Bronchial epithelial cell (primary cell): ENCODE measurements at regions not wholly inside any gene's neighbourhood (a gene's known extent, or its start where the extent isn't known, plus 50 kb on each side); places are given as distances from the start of the nearest gene placed in this dataset.

Source experiments
- DNase-seq: peaks from one replicate; pipeline ENCODE4 v3.0.0-alpha.2; 2010; ENCODE audit warnings: low read depth
- FAIRE-seq: peaks from 2 replicates; lab custom pipeline; 2011; peaks lifted over from hg19 to GRCh38; lab: Jason Lieb, UNC
- H3K27me3 ChIP-seq: 2 replicates; pipeline ENCODE4 v1.5.1; 2011; ENCODE audit warnings: low read length; ENCODE audit not compliant: control insufficient read depth, insufficient read depth
- H3K36me3 ChIP-seq: 2 replicates; pipeline ENCODE4 v1.5.1; 2011; ENCODE audit warnings: low read length; ENCODE audit not compliant: control insufficient read depth, insufficient read depth
- H3K4me3 ChIP-seq: 2 replicates; pipeline ENCODE4 v1.5.1; 2011; ENCODE audit warnings: mild to moderate bottlenecking, low read depth, low read length, control low read depth
- CTCF ChIP-seq: IDR thresholded peaks from 2 replicates; pipeline ENCODE4 v1.5.1; 2011; ENCODE audit warnings: mild to moderate bottlenecking, moderate library complexity, low read length, control low read depth, inconsistent platforms; ENCODE audit not compliant: insufficient read depth, severe bottlenecking

- H3K36me3 ChIP-seq, result no peaks in the 10 kb centered on the region
- TF ChIP-seq CTCF, result no peak
- FAIRE-seq (no peak), DNase-seq (no peak)
- H3K27me3 ChIP-seq, result peaks cover 2% of the 10 kb centered on the region
- H3K4me3 ChIP-seq, result no peak overlapping the region
These were observed 306.0 kb downstream of the BCL11B start for GRCh38 chr14:98966016-98966415.

GRCh38 chr14:98966475-98967162 is 305.4 kb downstream of the BCL11B start:
- Histone ChIP-seq H3K36me3 (no peaks in the 10 kb centered on the region), H3K4me3 (no peak overlapping the region), H3K27me3 (peaks cover 2% of the 10 kb centered on the region)
- FAIRE-seq (no peak), DNase-seq (no peak)
- TF ChIP-seq CTCF, result no peak

- Histone ChIP-seq H3K4me3 (no peak overlapping the region), H3K36me3 (no peaks in the 10 kb centered on the region), H3K27me3 (no peaks in the 10 kb centered on the region)
- TF ChIP-seq CTCF, result no peak
- DNase-seq (no peak), FAIRE-seq (no peak)
These were observed 297.9 kb downstream of the BCL11B start for GRCh38 chr14:98974113-98974512.

- Histone ChIP-seq H3K36me3 (no peaks in the 10 kb centered on the region), H3K4me3 (no peak overlapping the region), H3K27me3 (no peaks in the 10 kb centered on the region)
- DNase-seq (no peak), FAIRE-seq (no peak)
- no peak for TF ChIP-seq CTCF
These were observed 295.7 kb downstream of the BCL11B start for GRCh38 chr14:98976271-98976670.

GRCh38 chr14:98977451-98977850 is 294.5 kb downstream of the BCL11B start:
- H3K4me3 ChIP-seq, result no peak overlapping the region
- H3K27me3 ChIP-seq, result no peaks in the 10 kb centered on the region
- no peak for FAIRE-seq
- TF ChIP-seq CTCF, result no peak
- no peaks in the 10 kb centered on the region for H3K36me3 ChIP-seq
- DNase-seq, result no peak

- Histone ChIP-seq H3K27me3 (peaks cover 2% of the 10 kb centered on the region), H3K36me3 (no peaks in the 10 kb centered on the region), H3K4me3 (no peak overlapping the region)
- no peak for DNase-seq
- no peak for TF ChIP-seq CTCF
- no peak for FAIRE-seq
These were observed 289.0 kb downstream of the BCL11B start for GRCh38 chr14:98982986-98983385.
